Kidney epithelial cell (primary cell): ENCODE measurements at regions not wholly inside any gene's neighbourhood (a gene's known extent, or its start where the extent isn't known, plus 50 kb on each side); places are given as distances from the start of the nearest gene placed in this dataset.

Source experiments
- DNase-seq: peaks from one replicate; pipeline ENCODE4 v3.0.0-alpha.2; 2010; ENCODE audit warnings: low read depth
- H3K27me3 ChIP-seq: 2 replicates; pipeline ENCODE4 v1.6.0; 2011; ENCODE audit warnings: low read length; ENCODE audit not compliant: control insufficient read depth, insufficient read depth
- H3K36me3 ChIP-seq: 2 replicates; pipeline ENCODE4 v1.5.1; 2011; ENCODE audit warnings: low read length; ENCODE audit not compliant: control insufficient read depth, insufficient read depth
- H3K4me3 ChIP-seq: 2 replicates; pipeline ENCODE4 v1.5.1; 2011; ENCODE audit warnings: low read depth, mild to moderate bottlenecking, control low read depth, low read length
- CTCF ChIP-seq: IDR thresholded peaks from 2 replicates; pipeline ENCODE4 v1.5.1; 2011; ENCODE audit warnings: mild to moderate bottlenecking, moderate library complexity, low read length, control low read depth, inconsistent platforms; ENCODE audit not compliant: insufficient read depth, poor library complexity, severe bottlenecking

DNA sequence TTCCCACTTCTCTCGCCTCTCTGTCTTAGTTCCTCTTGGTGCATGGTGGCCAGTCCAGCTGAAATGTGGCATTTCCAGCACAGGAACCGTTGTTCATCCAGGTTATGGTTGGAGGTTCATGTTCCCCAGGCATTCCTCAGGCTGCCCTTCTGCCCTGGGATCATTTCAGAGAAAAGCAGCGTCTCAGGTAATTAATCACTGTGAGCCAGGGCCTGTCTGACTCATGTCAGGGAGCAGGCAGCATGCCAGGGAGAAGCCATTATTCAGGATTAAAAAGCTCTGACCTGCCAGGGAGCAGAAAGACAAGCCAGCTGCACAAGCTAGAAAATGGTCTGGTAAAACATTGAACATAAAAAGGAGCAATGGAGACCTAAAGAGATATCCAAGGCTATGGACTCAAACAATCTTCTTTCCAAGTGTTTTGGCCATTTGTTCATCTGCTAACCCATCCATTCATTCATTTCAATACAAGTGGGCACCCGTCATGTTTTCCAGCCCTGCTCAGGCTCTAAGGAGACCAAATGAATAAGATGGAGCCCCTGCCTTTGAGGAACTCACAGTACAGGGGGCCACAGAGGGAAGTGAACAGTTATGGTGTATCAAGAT, 241.4 kb downstream of the DRD1 start:
- DNase-seq: peak; percentile 64
- no peak for TF ChIP-seq CTCF
- H3K27me3 ChIP-seq: no peaks in the 10 kb centered on the region
- H3K36me3 ChIP-seq: no peaks in the 10 kb centered on the region
- no peak overlapping the region for H3K4me3 ChIP-seq

GRCh38 chr5:175201393-175201792, 242.6 kb downstream of the DRD1 start:
- Histone ChIP-seq H3K4me3 (no peak overlapping the region), H3K27me3 (no peaks in the 10 kb centered on the region), H3K36me3 (no peaks in the 10 kb centered on the region)
- no peak for DNase-seq
- no peak for TF ChIP-seq CTCF

- no peak for DNase-seq
- H3K36me3 ChIP-seq: no peaks in the 10 kb centered on the region
- no peak for TF ChIP-seq CTCF
- no peaks in the 10 kb centered on the region for H3K27me3 ChIP-seq
- no peak overlapping the region for H3K4me3 ChIP-seq
These were observed 248.0 kb downstream of the DRD1 start for GRCh38 chr5:175195698-175196656.

DNA sequence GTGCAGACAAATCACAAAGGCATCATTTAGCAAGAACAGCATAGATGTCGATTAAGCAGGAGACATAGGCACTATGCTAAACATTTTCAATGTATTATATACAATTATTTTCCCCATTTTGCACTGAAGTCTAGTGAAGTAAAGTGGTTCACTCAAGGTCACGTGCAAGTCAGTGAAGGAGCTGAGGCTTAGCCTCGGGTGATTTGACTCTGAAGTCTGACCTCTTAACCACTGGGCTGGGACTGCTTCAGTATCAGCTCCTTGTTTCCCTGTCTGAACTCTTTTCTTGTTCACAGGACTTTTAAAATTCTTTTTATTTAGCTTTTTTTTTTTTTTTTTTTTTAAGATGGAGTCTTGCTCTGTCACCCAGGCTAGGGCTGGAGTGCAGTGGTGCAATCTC, 262.7 kb downstream of the DRD1 start:
- no peaks in the 10 kb centered on the region for H3K36me3 ChIP-seq
- H3K4me3 ChIP-seq: no peak overlapping the region
- no peak for DNase-seq
- H3K27me3 ChIP-seq: no peaks in the 10 kb centered on the region
- TF ChIP-seq CTCF: no peak

DNA sequence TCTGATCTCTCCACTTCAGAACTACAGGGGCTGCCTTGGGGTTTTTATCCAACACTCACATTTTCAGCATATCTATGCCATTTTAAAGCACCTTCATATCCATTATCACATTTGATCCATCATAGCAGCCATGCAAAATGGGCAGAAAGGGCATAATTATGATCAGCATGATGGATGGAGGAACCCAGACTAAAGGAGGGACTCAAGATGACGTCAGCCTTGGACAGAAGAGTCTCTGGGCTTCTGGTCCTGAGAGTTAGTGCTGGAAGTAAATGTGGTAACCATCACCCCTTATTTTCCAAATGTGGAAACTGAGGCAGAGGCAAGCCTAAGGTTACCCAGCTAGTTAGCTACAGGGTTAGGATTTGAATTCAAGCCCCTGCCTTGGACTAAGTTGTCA, 273.1 kb downstream of the DRD1 start:
- Histone ChIP-seq H3K4me3 (no peak overlapping the region), H3K27me3 (no peaks in the 10 kb centered on the region), H3K36me3 (no peaks in the 10 kb centered on the region)
- no peak for TF ChIP-seq CTCF
- no peak for DNase-seq
